ENCODE measurements at regions not wholly inside any gene's neighbourhood (a gene's known extent, or its start where the extent isn't known, plus 50 kb on each side); places are given as distances from the start of the nearest gene placed in this dataset.

GRCh38 chr19:30226464-30227011 lies 145.6 kb upstream of the ZNF536 start:
- no peak for TF ChIP-seq CTCF (IDR thresholded peaks at IDR 0.05)
- no peak for TF ChIP-seq POLR2A (IDR thresholded peaks at IDR 0.05)
